ENCODE measurements at regions not wholly inside any gene's neighbourhood (a gene's known extent, or its start where the extent isn't known, plus 50 kb on each side); places are given as distances from the start of the nearest gene placed in this dataset.

- no peak for DNase-seq
- no peak for TF ChIP-seq EP300 (IDR thresholded peaks at IDR 0.05)
- TF ChIP-seq POLR2AphosphoS5 (IDR thresholded peaks at IDR 0.05), result no peak
- no peak for TF ChIP-seq POLR2A (IDR thresholded peaks at IDR 0.05)
- TF ChIP-seq, protein P1, sequence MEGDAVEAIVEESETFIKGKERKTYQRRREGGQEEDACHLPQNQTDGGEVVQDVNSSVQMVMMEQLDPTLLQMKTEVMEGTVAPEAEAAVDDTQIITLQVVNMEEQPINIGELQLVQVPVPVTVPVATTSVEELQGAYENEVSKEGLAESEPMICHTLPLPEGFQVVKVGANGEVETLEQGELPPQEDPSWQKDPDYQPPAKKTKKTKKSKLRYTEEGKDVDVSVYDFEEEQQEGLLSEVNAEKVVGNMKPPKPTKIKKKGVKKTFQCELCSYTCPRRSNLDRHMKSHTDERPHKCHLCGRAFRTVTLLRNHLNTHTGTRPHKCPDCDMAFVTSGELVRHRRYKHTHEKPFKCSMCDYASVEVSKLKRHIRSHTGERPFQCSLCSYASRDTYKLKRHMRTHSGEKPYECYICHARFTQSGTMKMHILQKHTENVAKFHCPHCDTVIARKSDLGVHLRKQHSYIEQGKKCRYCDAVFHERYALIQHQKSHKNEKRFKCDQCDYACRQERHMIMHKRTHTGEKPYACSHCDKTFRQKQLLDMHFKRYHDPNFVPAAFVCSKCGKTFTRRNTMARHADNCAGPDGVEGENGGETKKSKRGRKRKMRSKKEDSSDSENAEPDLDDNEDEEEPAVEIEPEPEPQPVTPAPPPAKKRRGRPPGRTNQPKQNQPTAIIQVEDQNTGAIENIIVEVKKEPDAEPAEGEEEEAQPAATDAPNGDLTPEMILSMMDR (IDR thresholded peaks at IDR 0.05), result no peak
- peaks cover 0 to 3% (median 0%) of the 10 kb centered on the region in 3 donors for H3K27me3 ChIP-seq
Measured at GRCh38 chr11:69559181-69559580, 77.7 kb downstream of the LINC01488 start.

GRCh38 chr11:69560141-69560790, 78.8 kb downstream of the LINC01488 start:
- peaks cover 0 to 3% (median 0%) of the 10 kb centered on the region in 3 donors for H3K27me3 ChIP-seq
- 88 to 93% (median 92%) methylated on average over 4 of the region's 4 CpGs for WGBS, 5 donors
- intact Hi-C loops (cut with DNase I; ENCODE audit: low total_unique reads), result no loop called here

More at GRCh38 chr11:69559181-69559580, 77.7 kb downstream of the LINC01488 start:
- intact Hi-C loops (cut with DNase I; ENCODE audit: low total_unique reads), result no loop called here
- no peaks in the 10 kb centered on the region for H3K36me3 ChIP-seq
- 77 to 85% (median 82%) methylated on average over 5 of the region's 5 CpGs for WGBS, 5 donors
- H3K27ac ChIP-seq, result no peak overlapping the region
- H3K9me3 ChIP-seq, result no peaks in the 10 kb centered on the region
- H3K4me1 ChIP-seq, result no peaks in the 10 kb centered on the region
- no peak overlapping the region for H3K4me3 ChIP-seq

GRCh38 chr11:69562302-69562701, 78.7 kb upstream of the CCND1 start:
- intact Hi-C loops (cut with DNase I; ENCODE audit: low total_unique reads), result no loop called here
- no peak overlapping the region for H3K27ac ChIP-seq
- 83 to 91% (median 90%) methylated on average over 4 of the region's 4 CpGs for WGBS, 5 donors
- no peak overlapping the region for H3K4me3 ChIP-seq
- TF ChIP-seq EP300 (IDR thresholded peaks at IDR 0.05), result no peak
- DNase-seq, result no peak
- peaks cover 0 to 3% (median 0%) of the 10 kb centered on the region in 3 donors for H3K27me3 ChIP-seq
- H3K9me3 ChIP-seq, result peaks cover 0 to 3% (median 0%) of the 10 kb centered on the region in 4 donors
- H3K36me3 ChIP-seq, result no peaks in the 10 kb centered on the region
- H3K4me1 ChIP-seq, result no peaks in the 10 kb centered on the region

More at GRCh38 chr11:69560141-69560790, 78.8 kb downstream of the LINC01488 start:
- Histone ChIP-seq H3K4me1 (no peaks in the 10 kb centered on the region), H3K27ac (no peak overlapping the region), H3K36me3 (no peaks in the 10 kb centered on the region), H3K4me3 (no peak overlapping the region), H3K9me3 (no peaks in the 10 kb centered on the region)
- no peak for DNase-seq
- TF ChIP-seq POLR2AphosphoS5 (IDR thresholded peaks at IDR 0.05), result no peak
- TF ChIP-seq, protein P1 (IDR thresholded peaks at IDR 0.05), result no peak
- no peak for TF ChIP-seq EP300 (IDR thresholded peaks at IDR 0.05)
- TF ChIP-seq POLR2A (IDR thresholded peaks at IDR 0.05), result no peak

DNA sequence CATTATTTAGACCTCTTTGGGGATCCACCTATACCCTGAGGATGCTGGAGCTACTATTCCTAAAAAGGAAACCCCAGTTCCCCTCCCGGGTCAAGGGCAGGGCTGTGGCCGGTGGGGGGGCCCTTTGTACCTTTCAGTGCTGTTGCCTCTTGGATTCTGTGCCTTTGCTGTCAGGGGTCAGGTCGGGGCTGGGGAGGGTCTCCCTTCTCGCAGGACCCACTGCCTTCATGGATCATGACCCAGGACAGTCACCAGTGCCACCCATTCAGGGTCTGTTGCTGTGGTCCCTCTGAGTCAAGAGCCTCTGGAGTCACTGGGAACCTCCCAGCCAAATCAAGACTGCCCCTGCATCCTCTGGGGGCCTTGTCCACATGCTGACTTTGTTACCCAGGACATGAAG, 78.1 kb upstream of the CCND1 start:
- H3K27ac ChIP-seq, result no peak overlapping the region
- peaks cover 0 to 3% (median 0%) of the 10 kb centered on the region in 3 donors for H3K27me3 ChIP-seq
- no peak overlapping the region for H3K4me3 ChIP-seq
- TF ChIP-seq POLR2AphosphoS5 (IDR thresholded peaks at IDR 0.05) (no peak), EP300 (IDR thresholded peaks at IDR 0.05) (no peak), POLR2A (IDR thresholded peaks at IDR 0.05) (no peak)
- TF ChIP-seq, protein P1 (IDR thresholded peaks at IDR 0.05), result no peak
- no peaks in the 10 kb centered on the region for H3K4me1 ChIP-seq
- 69 to 96% (median 91%) methylated on average over 4 of the region's 4 CpGs for WGBS, 5 donors
- no peak for DNase-seq
- no peaks in the 10 kb centered on the region for H3K36me3 ChIP-seq
- H3K9me3 ChIP-seq, result peaks cover 0 to 3% (median 0%) of the 10 kb centered on the region in 4 donors
- intact Hi-C loops (cut with DNase I; ENCODE audit: low total_unique reads), result no loop called here

DNA sequence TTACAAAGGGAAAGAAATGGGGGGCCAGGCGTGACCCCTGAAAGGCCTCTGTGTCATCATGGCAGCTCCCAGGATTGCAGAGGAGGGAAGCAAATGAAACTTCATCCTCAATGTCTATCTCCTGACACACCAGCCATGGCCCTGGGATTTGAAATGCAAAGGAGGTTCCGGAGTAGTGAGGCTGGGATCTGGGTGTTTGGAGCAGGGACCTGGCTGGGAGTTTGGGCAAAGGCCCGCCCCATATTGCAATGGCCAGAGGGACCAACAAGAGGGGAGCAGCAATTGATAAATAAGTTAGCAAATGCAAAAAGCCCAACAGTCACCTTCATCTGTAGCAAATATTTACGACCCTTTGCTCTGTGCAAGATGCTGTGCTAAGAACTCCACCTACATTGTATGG, 77.7 kb upstream of the CCND1 start:
- TF ChIP-seq EP300 (IDR thresholded peaks at IDR 0.05) (no peak), POLR2A (IDR thresholded peaks at IDR 0.05) (no peak), POLR2AphosphoS5 (IDR thresholded peaks at IDR 0.05) (no peak)
- TF ChIP-seq, protein P1 (IDR thresholded peaks at IDR 0.05), result no peak
- Histone ChIP-seq H3K36me3 (no peaks in the 10 kb centered on the region), H3K4me1 (no peaks in the 10 kb centered on the region), H3K27ac (no peak overlapping the region), H3K9me3 (peaks cover 0 to 3% (median 0%) of the 10 kb centered on the region in 4 donors), H3K4me3 (no peak overlapping the region), H3K27me3 (peaks cover 0 to 3% (median 0%) of the 10 kb centered on the region in 3 donors)
- 89 to 97% (median 94%) methylated on average over 4 of the region's 4 CpGs for WGBS, 5 donors
- intact Hi-C loops (cut with DNase I; ENCODE audit: low total_unique reads), result no loop called here
- no peak for DNase-seq
